HL-60 (cell line): ENCODE measurements at regions not wholly inside any gene's neighbourhood (a gene's known extent, or its start where the extent isn't known, plus 50 kb on each side); places are given as distances from the start of the nearest gene placed in this dataset.

Experiments used
- DNase-seq, 2 experiments: peaks; one replicate each; pipeline ENCODE4 v3.0.0-alpha.2; 2010 to 2020; ENCODE audit warnings: low read depth in 1 of 2, low spot score in 1 of 2
- H3K27ac ChIP-seq: fragments of 250-450 bp; sonication (Bioruptor Pico); replicated peaks from 2 replicates; pipeline ENCODE4 v1.5.1; 2020; ENCODE audit warnings: mild to moderate bottlenecking, moderate library complexity
- H3K27me3 ChIP-seq: fragments of 250-450 bp; sonication (Bioruptor Pico); 2 replicates; pipeline ENCODE4 v1.5.1; 2021; ENCODE audit warnings: mild to moderate bottlenecking, moderate library complexity; ENCODE audit not compliant: insufficient read depth, poor library complexity, severe bottlenecking
- H3K4me3 ChIP-seq: replicated peaks from 2 replicates; pipeline ENCODE4 v1.5.1; 2011; ENCODE audit warnings: mild to moderate bottlenecking, control low read depth, low read length; ENCODE audit not compliant: insufficient read depth
- CTCF ChIP-seq: IDR thresholded peaks from one replicate; pipeline ENCODE4 v1.5.1; 2011; ENCODE audit warnings: low read length, control low read depth, inconsistent platforms; ENCODE audit not compliant: insufficient read depth
- GABPA ChIP-seq: IDR thresholded peaks from 2 replicates; pipeline ENCODE4 v1.6.1; 2012; ENCODE audit warnings: low read depth
- POLR2AphosphoS5 ChIP-seq: IDR thresholded peaks from 2 replicates; pipeline ENCODE4 v1.6.1; 2012; ENCODE audit warnings: low read depth
- REST ChIP-seq: IDR thresholded peaks from 2 replicates; pipeline ENCODE4 v1.6.1; 2012; ENCODE audit warnings: low read depth; ENCODE audit not compliant: insufficient replicate concordance
- SPI1 ChIP-seq: IDR thresholded peaks from 2 replicates; pipeline ENCODE4 v1.6.1; 2012; ENCODE audit warnings: low read depth, mild to moderate bottlenecking, borderline replicate concordance

GRCh38 chr1:5565281-5566125 lies 426.7 kb downstream of the NPHP4 start:
- no peak for DNase-seq
- Histone ChIP-seq H3K4me3 (no peak overlapping the region), H3K27ac (no peak overlapping the region), H3K27me3 (no peaks in the 10 kb centered on the region)
- TF ChIP-seq SPI1, result no peak
- no peak for TF ChIP-seq POLR2AphosphoS5
- no peak for TF ChIP-seq GABPA
- TF ChIP-seq REST, result no peak
- TF ChIP-seq CTCF, result no peak

- H3K27ac ChIP-seq, result no peak overlapping the region
- H3K4me3 ChIP-seq, result no peak overlapping the region
- DNase-seq, result no peak
- no peaks in the 10 kb centered on the region for H3K27me3 ChIP-seq
- TF ChIP-seq POLR2AphosphoS5 (no peak), CTCF (no peak), REST (no peak), SPI1 (no peak), GABPA (no peak)
These were observed 427.5 kb downstream of the NPHP4 start for GRCh38 chr1:5564578-5565257.

- no peak for TF ChIP-seq SPI1
- no peak for TF ChIP-seq POLR2AphosphoS5
- TF ChIP-seq CTCF, result no peak
- no peak for TF ChIP-seq GABPA
- no peak for TF ChIP-seq REST
- Histone ChIP-seq H3K4me3 (no peak overlapping the region), H3K27me3 (no peaks in the 10 kb centered on the region), H3K27ac (no peak overlapping the region)
- no peak for DNase-seq
These were observed 428.2 kb downstream of the NPHP4 start for GRCh38 chr1:5563861-5564577.
